NCI-H2196 (cell line): ENCODE measurements at regions not wholly inside any gene's neighbourhood (a gene's known extent, or its start where the extent isn't known, plus 50 kb on each side); places are given as distances from the start of the nearest gene placed in this dataset.
"Not testable (repeated sequence)": the region's sequence is repeated elsewhere in the genome, so short reads cannot be mapped to it uniquely, and the experiment has no call there.

Experiments used
- DNase-seq: peaks from one replicate; lab custom pipeline; 2025; ENCODE audit not compliant: unreplicated experiment; lab: John Stamatoyannopoulos, UW

GRCh38 chr3:171915275-171915674 lies 72.1 kb downstream of the TMEM212 start:
- DNase-seq, result no peak

- no peak for DNase-seq
Measured at GRCh38 chr3:171916888-171917287, 73.7 kb downstream of the TMEM212 start.

DNA sequence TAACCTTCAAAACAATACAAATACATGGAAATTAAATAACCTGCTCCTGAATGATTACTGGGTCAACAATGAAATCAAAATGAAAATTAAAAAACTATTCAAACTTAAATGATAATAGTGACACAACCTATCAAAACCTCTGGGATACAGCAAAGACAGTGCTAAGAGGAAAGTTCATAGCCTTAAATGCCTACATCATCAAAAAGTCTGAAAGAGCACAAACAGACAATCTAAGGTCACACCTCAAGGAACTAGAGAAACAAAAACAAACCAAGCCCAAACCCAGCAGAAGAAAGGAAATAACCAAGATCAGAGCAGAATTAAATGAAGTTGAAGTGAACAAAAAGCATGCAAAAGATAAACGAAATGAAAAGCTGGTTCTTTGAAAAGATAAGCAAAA lies 79.5 kb downstream of the TMEM212 start:
- DNase-seq, result not testable (repeated sequence)

DNA sequence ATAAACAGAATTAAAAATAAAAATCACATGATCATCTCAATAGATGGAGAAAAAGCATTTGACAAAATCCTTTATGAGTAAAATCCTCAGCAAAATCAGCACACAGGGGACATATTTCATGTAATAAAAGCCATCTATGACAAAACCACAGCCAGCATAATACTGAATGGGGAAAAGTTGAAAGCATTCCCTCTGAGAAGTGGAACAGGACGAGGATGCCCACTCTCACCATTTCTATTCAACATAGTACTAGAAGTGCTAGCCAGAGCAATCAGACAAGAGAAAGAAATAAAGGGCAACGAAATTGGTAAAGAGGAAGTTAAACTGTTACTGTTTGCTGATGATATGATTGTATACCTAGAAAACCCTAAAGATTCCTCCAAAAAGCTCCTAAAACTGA lies 80.5 kb downstream of the TMEM212 start:
- DNase-seq, result not testable (repeated sequence)

DNA sequence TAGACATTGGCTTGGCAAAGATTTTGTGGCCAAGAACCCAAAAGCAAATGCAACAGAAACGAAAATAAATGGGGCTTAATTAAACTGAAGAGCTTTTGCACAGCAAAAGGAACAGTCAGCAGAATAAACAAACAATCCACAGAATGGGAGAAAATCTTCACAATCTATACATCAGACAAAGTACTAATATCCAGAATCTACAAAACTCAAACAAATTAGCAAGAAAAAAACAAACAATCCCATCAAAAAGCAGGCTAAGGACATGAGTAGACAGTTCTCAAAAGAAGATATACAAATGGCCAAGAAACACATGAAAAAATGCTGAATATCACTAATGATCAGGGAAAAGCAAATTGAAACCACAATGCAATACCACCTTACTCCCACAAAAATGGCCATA lies 81.7 kb downstream of the TMEM212 start:
- not testable (repeated sequence) for DNase-seq

GRCh38 chr3:171932153-171932611 lies 89.0 kb downstream of the TMEM212 start:
- DNase-seq, result no peak

DNA sequence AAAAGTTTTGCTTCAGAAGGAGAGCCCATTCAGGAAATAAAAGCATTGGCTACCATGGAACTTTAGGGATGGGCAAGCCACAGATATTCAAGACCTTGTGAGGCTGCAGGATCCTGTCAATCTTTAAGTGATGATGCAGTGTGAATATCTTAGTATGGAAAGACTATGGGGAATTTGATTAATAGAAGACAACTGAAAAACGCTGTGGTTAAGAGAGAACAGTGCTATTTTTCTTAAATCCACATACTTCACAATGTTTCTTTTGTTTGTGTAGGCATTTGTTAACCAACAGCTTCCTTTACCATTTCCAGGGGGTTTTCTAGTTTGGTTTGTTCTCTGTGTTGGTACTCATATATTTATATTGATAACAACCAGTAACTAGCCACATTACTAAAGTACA lies 90.3 kb downstream of the TMEM212 start:
- no peak for DNase-seq

GRCh38 chr3:171935261-171936123 lies 92.3 kb downstream of the TMEM212 start:
- no peak for DNase-seq

DNA sequence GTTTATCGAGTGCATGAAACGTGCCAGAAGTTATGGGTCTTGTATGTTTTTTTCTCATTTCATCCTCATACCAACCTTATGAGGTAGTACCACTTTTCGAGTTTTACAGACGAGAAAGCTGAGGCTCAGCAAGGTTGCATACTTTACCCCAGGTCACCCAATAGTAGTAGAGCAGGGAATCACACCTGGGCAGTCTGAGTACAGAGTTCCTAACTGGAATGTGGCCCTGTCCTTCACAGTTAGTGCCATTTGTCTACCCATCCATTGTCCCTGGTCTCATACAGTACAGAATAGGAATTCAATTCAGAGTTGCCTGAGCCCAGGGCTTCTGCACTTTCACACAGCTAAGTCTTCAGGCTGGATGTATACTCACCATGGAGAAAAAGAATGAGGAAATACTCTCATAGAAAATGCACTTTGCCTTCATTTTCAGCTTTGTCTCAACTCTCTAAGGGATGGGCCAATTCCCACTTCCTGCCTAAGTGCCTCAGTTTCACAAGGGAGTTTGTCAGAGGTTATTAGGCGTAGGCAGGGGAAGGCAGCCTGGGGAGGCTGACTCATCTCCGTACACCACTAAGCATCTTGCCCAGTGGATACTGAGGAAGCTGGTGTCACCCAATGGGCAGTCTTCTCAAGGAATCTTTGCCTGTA lies 93.2 kb downstream of the TMEM212 start:
- peak; percentile 27 for DNase-seq

GRCh38 chr3:171939578-171939977 lies 96.4 kb downstream of the TMEM212 start:
- DNase-seq, result no peak

- DNase-seq, result no peak
Measured at GRCh38 chr3:171940151-171940649, 97.1 kb downstream of the TMEM212 start.

DNA sequence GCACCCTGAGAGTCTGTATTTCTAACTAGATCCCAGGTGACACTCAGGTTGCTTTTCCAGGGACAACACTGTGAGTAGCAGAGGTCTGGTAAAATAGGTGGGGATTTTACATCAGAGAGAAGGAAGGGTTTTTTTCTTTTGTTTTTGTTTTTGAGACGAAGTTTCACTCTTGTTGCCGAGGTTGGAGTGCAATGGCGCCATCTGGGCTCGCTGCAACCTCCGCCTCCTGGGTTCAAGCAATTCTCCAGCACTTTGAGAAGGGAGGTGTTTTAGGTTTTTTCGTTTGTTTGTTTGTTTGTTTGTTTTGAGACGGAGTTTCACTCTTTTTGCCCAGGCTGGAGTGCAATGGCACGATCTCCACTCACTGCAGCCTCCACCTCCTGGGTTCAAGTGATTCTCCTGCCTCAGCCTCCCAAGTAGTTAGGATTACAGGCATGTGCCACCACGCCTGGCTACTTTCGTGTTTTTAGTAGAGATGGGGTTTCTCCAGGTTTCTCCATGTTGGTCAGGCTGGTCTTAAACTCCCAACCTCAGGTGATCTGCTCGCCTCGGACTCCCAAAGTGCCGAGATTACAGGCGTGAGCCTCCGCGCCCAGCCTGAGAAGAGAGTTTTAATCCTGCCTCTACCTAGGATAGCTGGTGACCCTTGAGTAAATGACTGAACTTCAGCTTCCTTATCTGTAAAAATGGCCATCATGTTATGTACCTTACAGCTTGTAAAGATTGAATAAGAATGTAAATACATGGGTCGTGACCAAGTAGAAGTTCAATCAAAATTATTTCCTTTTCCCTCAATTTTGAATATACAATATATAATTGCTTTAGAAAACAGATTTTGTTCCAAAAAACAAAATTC lies 95.9 kb upstream of the FNDC3B start:
- no peak for DNase-seq

- DNase-seq, result no peak
Measured at GRCh38 chr3:171944118-171945016, 95.0 kb upstream of the FNDC3B start.

DNA sequence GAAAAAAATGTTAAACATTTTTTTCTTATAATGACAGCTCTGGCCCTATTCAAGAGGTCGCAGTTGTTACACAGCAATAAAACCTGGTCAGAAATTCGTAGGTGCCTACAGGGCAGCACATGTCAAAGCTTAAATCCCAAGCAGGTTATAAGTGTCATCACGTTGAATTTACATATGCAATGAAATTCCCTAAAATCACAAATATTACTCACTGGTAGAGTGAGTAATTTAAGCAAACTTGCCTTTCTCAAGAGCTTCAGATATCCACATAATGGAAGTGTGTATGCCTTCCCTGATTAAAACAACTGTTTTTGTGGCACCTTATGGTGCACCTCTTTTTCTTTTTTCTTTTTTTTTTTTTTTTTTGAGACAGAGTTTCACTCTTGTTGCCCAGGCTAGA lies 90.7 kb upstream of the FNDC3B start:
- no peak for DNase-seq

GRCh38 chr3:171949554-171949953 lies 89.8 kb upstream of the FNDC3B start:
- DNase-seq, result no peak

DNA sequence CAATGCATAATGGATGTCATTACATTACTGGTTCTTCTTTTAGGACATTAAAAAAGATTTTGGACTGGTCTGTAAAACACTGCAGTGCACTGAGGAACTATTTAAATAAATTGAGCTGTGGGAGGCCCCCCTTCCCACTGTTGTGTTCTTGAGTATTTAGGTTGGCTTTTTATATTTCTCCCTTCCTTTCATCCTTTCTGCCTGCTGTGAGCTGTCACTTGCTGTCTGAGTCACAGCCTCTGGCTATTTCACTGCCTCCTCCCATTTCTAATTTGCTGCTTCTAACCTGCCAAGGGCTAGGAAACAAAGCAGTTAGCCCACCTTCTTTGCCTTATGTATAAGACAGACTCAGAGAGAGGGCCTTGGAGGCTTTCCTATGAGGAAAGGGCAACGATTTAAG lies 89.0 kb upstream of the FNDC3B start:
- DNase-seq, result no peak

DNA sequence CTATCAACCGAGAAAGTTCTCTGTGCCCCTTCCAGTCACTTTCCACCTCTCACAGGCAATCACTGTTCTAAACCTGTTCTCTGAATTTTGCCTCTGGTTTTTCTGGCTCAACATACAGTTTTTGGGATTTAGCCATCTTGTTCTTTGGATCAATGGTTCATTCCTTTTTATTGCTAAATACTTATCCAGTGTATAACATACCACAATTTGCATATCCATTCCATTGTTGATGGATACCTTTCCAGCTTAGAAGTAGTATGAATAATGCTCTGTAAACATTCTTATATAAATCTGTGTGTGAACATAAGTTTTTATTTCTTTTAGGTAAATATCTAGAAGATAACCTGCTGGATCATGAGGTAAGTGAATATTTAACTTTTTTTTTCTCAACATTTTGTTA lies 87.8 kb upstream of the FNDC3B start:
- no peak for DNase-seq

DNA sequence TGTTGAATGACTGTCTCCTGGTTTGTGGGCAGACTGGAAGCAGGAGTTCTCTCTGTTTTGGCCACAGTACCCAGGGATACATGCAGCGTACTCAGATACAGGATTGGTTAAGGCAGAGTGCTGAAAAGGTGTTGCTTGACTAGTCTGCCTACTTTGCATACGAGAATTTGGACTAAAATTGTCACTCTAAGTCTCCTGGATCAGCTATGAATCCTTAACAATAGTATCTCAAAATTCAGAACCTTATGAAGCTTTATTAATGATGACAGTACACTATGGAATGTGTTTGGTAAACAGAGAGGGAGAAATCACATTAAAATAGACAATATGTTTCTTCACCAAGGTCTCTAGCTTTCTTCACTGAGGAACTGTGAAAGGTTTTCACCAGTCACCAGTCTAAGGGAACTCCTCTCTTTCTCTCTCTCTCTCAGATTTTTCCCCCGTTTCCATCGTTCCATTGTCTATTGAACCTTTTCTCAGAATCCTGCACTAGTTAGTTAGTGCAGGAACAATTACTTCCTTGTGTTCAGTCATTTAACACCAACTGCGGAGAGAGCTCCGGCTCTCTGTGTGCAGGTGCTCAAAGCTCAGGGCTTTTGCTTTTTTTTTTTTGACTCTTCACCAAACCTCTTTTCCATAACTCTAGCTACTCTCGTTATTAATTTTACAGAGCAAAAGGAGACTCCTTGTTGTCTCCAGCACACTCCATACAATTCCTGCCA lies 85.9 kb upstream of the FNDC3B start:
- DNase-seq, result no peak

GRCh38 chr3:171954690-171955383 lies 84.5 kb upstream of the FNDC3B start:
- DNase-seq, result no peak
